ENCODE measurements at regions not wholly inside any gene's neighbourhood (a gene's known extent, or its start where the extent isn't known, plus 50 kb on each side); places are given as distances from the start of the nearest gene placed in this dataset.

- Histone ChIP-seq H3K4me1 (ENCODE audit: control insufficient read depth, low read length) (peaks cover 1% of the 10 kb centered on the region), H3K79me2 (ENCODE audit: control insufficient read depth, low read length) (no peaks in the 10 kb centered on the region), H3K36me3 (ENCODE audit: control insufficient read depth, low read length) (no peaks in the 10 kb centered on the region), H3K4me2 (ENCODE audit: low read length) (no peak overlapping the region), H4K20me1 (ENCODE audit: control insufficient read depth, insufficient read depth, low read depth, low read length) (no peaks in the 10 kb centered on the region), H3F3A (ENCODE audit: control insufficient read depth, insufficient read depth) (no peaks in the 10 kb centered on the region), H3K27ac (ENCODE audit: low read depth, low read length) (no peak overlapping the region), H3K9me3 (ENCODE audit: control insufficient read depth, insufficient read depth, low read length) (no peaks in the 10 kb centered on the region), H3K9me2 (replicated peaks; ENCODE audit: control insufficient read depth, low read length) (no peaks in the 10 kb centered on the region), H3K4me3 (ENCODE audit: low read length) (no peak overlapping the region), H3K27me3 (ENCODE audit: control insufficient read depth, low read length) (peaks cover 33% of the 10 kb centered on the region)
- TF ChIP-seq CTCF (IDR thresholded peaks at IDR 0.05; ENCODE audit: low read depth, low read length, poor library complexity, severe bottlenecking) (peak; percentile 86), EZH2phosphoT487 (IDR thresholded peaks at IDR 0.05; ENCODE audit: borderline replicate concordance, low read length) (no peak)
Observed at GRCh38 chr14:22276913-22277816, 311.9 kb downstream of the DAD1 start.

- H3K27me3 ChIP-seq (ENCODE audit: control insufficient read depth, low read length), result peaks cover 40% of the 10 kb centered on the region
Observed at GRCh38 chr14:22271838-22272799, 316.9 kb downstream of the DAD1 start.

GRCh38 chr14:22268875-22269274 lies 320.1 kb downstream of the DAD1 start:
- TF ChIP-seq EZH2phosphoT487 (IDR thresholded peaks at IDR 0.05; ENCODE audit: borderline replicate concordance, low read length), result no peak
- TF ChIP-seq CTCF (IDR thresholded peaks at IDR 0.05; ENCODE audit: low read depth, low read length, poor library complexity, severe bottlenecking), result no peak
- no peaks in the 10 kb centered on the region for H3K36me3 ChIP-seq (ENCODE audit: control insufficient read depth, low read length)
- no peaks in the 10 kb centered on the region for H3K4me1 ChIP-seq (ENCODE audit: control insufficient read depth, low read length)

More at GRCh38 chr14:22271838-22272799, 316.9 kb downstream of the DAD1 start:
- Histone ChIP-seq H3K36me3 (ENCODE audit: control insufficient read depth, low read length) (no peaks in the 10 kb centered on the region), H3K27ac (ENCODE audit: low read depth, low read length) (no peak overlapping the region), H3K4me3 (ENCODE audit: low read length) (no peak overlapping the region), H4K20me1 (ENCODE audit: control insufficient read depth, insufficient read depth, low read depth, low read length) (no peaks in the 10 kb centered on the region), H3K4me2 (ENCODE audit: low read length) (no peak overlapping the region), H3K79me2 (ENCODE audit: control insufficient read depth, low read length) (no peaks in the 10 kb centered on the region), H3K9me3 (ENCODE audit: control insufficient read depth, insufficient read depth, low read length) (no peaks in the 10 kb centered on the region), H3K9me2 (replicated peaks; ENCODE audit: control insufficient read depth, low read length) (no peaks in the 10 kb centered on the region), H3F3A (ENCODE audit: control insufficient read depth, insufficient read depth) (no peaks in the 10 kb centered on the region), H3K4me1 (ENCODE audit: control insufficient read depth, low read length) (no peaks in the 10 kb centered on the region)
- TF ChIP-seq EZH2phosphoT487 (IDR thresholded peaks at IDR 0.05; ENCODE audit: borderline replicate concordance, low read length), result no peak
- no peak for TF ChIP-seq CTCF (IDR thresholded peaks at IDR 0.05; ENCODE audit: low read depth, low read length, poor library complexity, severe bottlenecking)

More at GRCh38 chr14:22268875-22269274, 320.1 kb downstream of the DAD1 start:
- Histone ChIP-seq H3K27me3 (ENCODE audit: control insufficient read depth, low read length) (peaks cover 37% of the 10 kb centered on the region), H3K27ac (ENCODE audit: low read depth, low read length) (no peak overlapping the region), H3K9me2 (replicated peaks; ENCODE audit: control insufficient read depth, low read length) (no peaks in the 10 kb centered on the region), H3K4me3 (ENCODE audit: low read length) (no peak overlapping the region), H3K9me3 (ENCODE audit: control insufficient read depth, insufficient read depth, low read length) (no peaks in the 10 kb centered on the region), H3K79me2 (ENCODE audit: control insufficient read depth, low read length) (no peaks in the 10 kb centered on the region), H4K20me1 (ENCODE audit: control insufficient read depth, insufficient read depth, low read depth, low read length) (no peaks in the 10 kb centered on the region), H3K4me2 (ENCODE audit: low read length) (no peak overlapping the region), H3F3A (ENCODE audit: control insufficient read depth, insufficient read depth) (no peaks in the 10 kb centered on the region)

Data from DOHH2 (cell line).